ENCODE measurements at regions not wholly inside any gene's neighbourhood (a gene's known extent, or its start where the extent isn't known, plus 50 kb on each side); places are given as distances from the start of the nearest gene placed in this dataset.

- H3K4me3 ChIP-seq (ENCODE audit: low read depth, low read length): no peak overlapping the region
- no peak for TF ChIP-seq CTCF (IDR thresholded peaks at IDR 0.05; ENCODE audit: low read depth, low read length)
Measured at GRCh38 chr5:135237748-135238103, 161.3 kb downstream of the MACROH2A1 start.

GRCh38 chr5:135236908-135237747, 161.9 kb downstream of the MACROH2A1 start:
- no peak for TF ChIP-seq CTCF (IDR thresholded peaks at IDR 0.05; ENCODE audit: low read depth, low read length)

GRCh38 chr5:135236228-135236907, 162.7 kb downstream of the MACROH2A1 start:
- no peak for TF ChIP-seq CTCF (IDR thresholded peaks at IDR 0.05; ENCODE audit: low read depth, low read length)
- H3K4me3 ChIP-seq (ENCODE audit: low read depth, low read length): no peak overlapping the region

More at GRCh38 chr5:135236908-135237747, 161.9 kb downstream of the MACROH2A1 start:
- H3K4me3 ChIP-seq (ENCODE audit: low read depth, low read length): no peak overlapping the region

GRCh38 chr5:135235551-135236227, 163.3 kb downstream of the MACROH2A1 start:
- H3K4me3 ChIP-seq (ENCODE audit: low read depth, low read length): no peak overlapping the region
- no peak for TF ChIP-seq CTCF (IDR thresholded peaks at IDR 0.05; ENCODE audit: low read depth, low read length)

- no peak overlapping the region for H3K4me3 ChIP-seq (ENCODE audit: low read depth, low read length)
- no peak for TF ChIP-seq CTCF (IDR thresholded peaks at IDR 0.05; ENCODE audit: low read depth, low read length)
Measured at GRCh38 chr5:135234666-135235401, 164.2 kb downstream of the MACROH2A1 start.

GRCh38 chr5:135234242-135234641, 164.8 kb downstream of the MACROH2A1 start:
- TF ChIP-seq CTCF (IDR thresholded peaks at IDR 0.05; ENCODE audit: low read depth, low read length): no peak
- no peak overlapping the region for H3K4me3 ChIP-seq (ENCODE audit: low read depth, low read length)

All from WI38 (cell line).